ENCODE measurements at regions not wholly inside any gene's neighbourhood (a gene's known extent, or its start where the extent isn't known, plus 50 kb on each side); places are given as distances from the start of the nearest gene placed in this dataset.

DNA sequence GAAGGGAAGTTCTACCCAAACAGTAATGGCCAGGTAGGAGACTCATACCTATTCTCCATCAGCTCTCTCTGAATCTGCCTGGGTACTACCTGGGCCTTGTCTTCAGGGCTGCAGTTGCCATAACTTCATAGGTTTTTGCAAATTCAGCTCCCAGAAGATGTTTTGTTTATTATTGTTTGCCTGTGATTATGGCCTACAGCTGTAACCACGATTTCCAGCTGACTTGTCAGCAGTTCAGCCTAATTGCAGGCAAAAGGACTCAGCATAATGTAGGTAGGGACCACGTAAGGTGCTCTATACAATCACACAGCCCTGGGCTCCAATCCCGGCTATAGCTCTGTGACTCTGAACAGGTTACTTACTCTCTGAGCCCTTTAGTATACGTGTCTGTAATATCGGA, 187.0 kb upstream of the FN1 start:
- no peaks in the 10 kb centered on the region for H3K79me2 ChIP-seq (ENCODE audit: insufficient read depth, low read length)

DNA sequence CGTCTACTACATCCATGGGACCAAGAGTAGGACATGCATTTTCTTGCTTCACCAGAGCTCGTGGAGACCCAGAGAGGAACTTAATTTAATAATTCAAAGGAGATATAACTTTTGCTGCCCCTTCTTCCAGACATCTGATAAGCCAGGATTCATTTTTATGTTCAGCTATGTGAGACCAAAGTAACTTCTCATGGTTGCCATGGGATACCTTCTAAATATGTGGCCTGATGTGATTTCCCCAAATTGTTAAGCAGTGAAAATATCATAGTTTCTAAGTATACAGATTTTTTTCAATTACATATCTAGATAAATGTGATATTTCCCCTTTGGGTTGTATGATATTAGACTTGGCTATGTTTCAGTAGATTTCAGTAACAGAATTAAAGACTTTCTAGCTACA, 185.5 kb upstream of the FN1 start:
- Histone ChIP-seq H3K36me3 (ENCODE audit: insufficient read depth, low read length) (no peaks in the 10 kb centered on the region), H3K4me2 (ENCODE audit: low read depth, low read length, poor library complexity, severe bottlenecking) (no peak overlapping the region), H3K4me1 (ENCODE audit: insufficient read depth, low read length, poor library complexity, severe bottlenecking) (no peaks in the 10 kb centered on the region), H3F3A (ENCODE audit: low read depth) (no peaks in the 10 kb centered on the region), H4K20me1 (ENCODE audit: insufficient read depth, low read length, poor library complexity, severe bottlenecking) (no peaks in the 10 kb centered on the region), H3K9ac (ENCODE audit: low read depth, low read length, poor library complexity, severe bottlenecking) (no peak overlapping the region), H2AFZ (ENCODE audit: low read length) (no peak overlapping the region), H3K4me3 (ENCODE audit: low read length, poor library complexity, severe bottlenecking) (no peak overlapping the region), H3K27me3 (ENCODE audit: insufficient read depth, low read length, poor library complexity, severe bottlenecking) (no peaks in the 10 kb centered on the region), H3K79me2 (ENCODE audit: insufficient read depth, low read length) (no peaks in the 10 kb centered on the region), H3K9me3 (ENCODE audit: insufficient read depth, low read depth, low read length) (no peaks in the 10 kb centered on the region), H3K9me2 (replicated peaks; ENCODE audit: low read depth, low read length) (no peaks in the 10 kb centered on the region)
- TF ChIP-seq, protein P1, sequence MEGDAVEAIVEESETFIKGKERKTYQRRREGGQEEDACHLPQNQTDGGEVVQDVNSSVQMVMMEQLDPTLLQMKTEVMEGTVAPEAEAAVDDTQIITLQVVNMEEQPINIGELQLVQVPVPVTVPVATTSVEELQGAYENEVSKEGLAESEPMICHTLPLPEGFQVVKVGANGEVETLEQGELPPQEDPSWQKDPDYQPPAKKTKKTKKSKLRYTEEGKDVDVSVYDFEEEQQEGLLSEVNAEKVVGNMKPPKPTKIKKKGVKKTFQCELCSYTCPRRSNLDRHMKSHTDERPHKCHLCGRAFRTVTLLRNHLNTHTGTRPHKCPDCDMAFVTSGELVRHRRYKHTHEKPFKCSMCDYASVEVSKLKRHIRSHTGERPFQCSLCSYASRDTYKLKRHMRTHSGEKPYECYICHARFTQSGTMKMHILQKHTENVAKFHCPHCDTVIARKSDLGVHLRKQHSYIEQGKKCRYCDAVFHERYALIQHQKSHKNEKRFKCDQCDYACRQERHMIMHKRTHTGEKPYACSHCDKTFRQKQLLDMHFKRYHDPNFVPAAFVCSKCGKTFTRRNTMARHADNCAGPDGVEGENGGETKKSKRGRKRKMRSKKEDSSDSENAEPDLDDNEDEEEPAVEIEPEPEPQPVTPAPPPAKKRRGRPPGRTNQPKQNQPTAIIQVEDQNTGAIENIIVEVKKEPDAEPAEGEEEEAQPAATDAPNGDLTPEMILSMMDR (conservative IDR thresholded peaks at IDR 0.05; ENCODE audit: low read length), result no peak
- TF ChIP-seq EZH2phosphoT487 (IDR thresholded peaks at IDR 0.05; ENCODE audit: borderline replicate concordance), result no peak

More for the DNA sequence above, 187.0 kb upstream of the FN1 start:
- Histone ChIP-seq H3K4me2 (ENCODE audit: low read depth, low read length, poor library complexity, severe bottlenecking) (no peak overlapping the region), H3K9ac (ENCODE audit: low read depth, low read length, poor library complexity, severe bottlenecking) (no peak overlapping the region), H3K36me3 (ENCODE audit: insufficient read depth, low read length) (no peaks in the 10 kb centered on the region), H2AFZ (ENCODE audit: low read length) (no peak overlapping the region), H3K4me3 (ENCODE audit: low read length, poor library complexity, severe bottlenecking) (no peak overlapping the region), H3K4me1 (ENCODE audit: insufficient read depth, low read length, poor library complexity, severe bottlenecking) (no peaks in the 10 kb centered on the region), H3K9me2 (replicated peaks; ENCODE audit: low read depth, low read length) (no peaks in the 10 kb centered on the region), H3K9me3 (ENCODE audit: insufficient read depth, low read depth, low read length) (no peaks in the 10 kb centered on the region), H3K27me3 (ENCODE audit: insufficient read depth, low read length, poor library complexity, severe bottlenecking) (no peaks in the 10 kb centered on the region), H4K20me1 (ENCODE audit: insufficient read depth, low read length, poor library complexity, severe bottlenecking) (no peaks in the 10 kb centered on the region), H3F3A (ENCODE audit: low read depth) (no peaks in the 10 kb centered on the region)
- TF ChIP-seq, protein P1 (conservative IDR thresholded peaks at IDR 0.05; ENCODE audit: low read length), result no peak
- no peak for TF ChIP-seq EZH2phosphoT487 (IDR thresholded peaks at IDR 0.05; ENCODE audit: borderline replicate concordance)

DNA sequence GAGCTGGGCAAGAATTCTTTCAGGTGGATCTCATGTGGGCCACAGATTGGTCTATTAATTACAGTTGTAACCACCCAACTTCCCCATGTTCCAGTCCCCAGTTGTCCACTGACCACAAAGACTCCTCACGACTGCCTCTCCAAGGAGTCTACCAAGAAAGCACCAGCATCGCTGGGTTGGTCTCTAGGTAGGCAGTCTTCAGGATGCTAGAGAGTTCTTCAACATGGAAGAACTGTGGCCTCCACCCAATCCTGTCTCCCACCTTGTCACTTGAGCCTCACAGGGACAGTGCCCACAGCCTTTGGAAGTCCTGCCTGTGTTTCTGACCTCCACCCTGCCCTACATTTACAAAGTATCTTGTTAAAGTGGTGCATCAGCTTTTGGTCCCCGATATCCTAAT, 184.7 kb upstream of the FN1 start:
- Histone ChIP-seq H3K9me3 (ENCODE audit: insufficient read depth, low read depth, low read length) (no peaks in the 10 kb centered on the region), H3K9me2 (replicated peaks; ENCODE audit: low read depth, low read length) (no peaks in the 10 kb centered on the region), H3K4me2 (ENCODE audit: low read depth, low read length, poor library complexity, severe bottlenecking) (no peak overlapping the region), H3K27me3 (ENCODE audit: insufficient read depth, low read length, poor library complexity, severe bottlenecking) (no peaks in the 10 kb centered on the region), H3K9ac (ENCODE audit: low read depth, low read length, poor library complexity, severe bottlenecking) (no peak overlapping the region), H3K79me2 (ENCODE audit: insufficient read depth, low read length) (no peaks in the 10 kb centered on the region), H2AFZ (ENCODE audit: low read length) (no peak overlapping the region), H4K20me1 (ENCODE audit: insufficient read depth, low read length, poor library complexity, severe bottlenecking) (no peaks in the 10 kb centered on the region), H3K4me3 (ENCODE audit: low read length, poor library complexity, severe bottlenecking) (no peak overlapping the region), H3K4me1 (ENCODE audit: insufficient read depth, low read length, poor library complexity, severe bottlenecking) (no peaks in the 10 kb centered on the region), H3F3A (ENCODE audit: low read depth) (no peaks in the 10 kb centered on the region), H3K36me3 (ENCODE audit: insufficient read depth, low read length) (no peaks in the 10 kb centered on the region)
- TF ChIP-seq, protein P1 (conservative IDR thresholded peaks at IDR 0.05; ENCODE audit: low read length), result no peak
- TF ChIP-seq EZH2phosphoT487 (IDR thresholded peaks at IDR 0.05; ENCODE audit: borderline replicate concordance), result no peak
